Trophoblast cell (in vitro differentiated cells and primary cell): ENCODE measurements at regions not wholly inside any gene's neighbourhood (a gene's known extent, or its start where the extent isn't known, plus 50 kb on each side); places are given as distances from the start of the nearest gene placed in this dataset.

Source experiments
- DNase-seq, 2 donors: peaks; one replicate each; pipeline ENCODE4 v3.0.0-alpha.2; 2016
- H2AFZ ChIP-seq: 2 replicates; pipeline ENCODE4 v1.6.1; 2013; ENCODE audit warnings: low read length, moderate library complexity, mild to moderate bottlenecking; ENCODE audit not compliant: insufficient read depth, poor library complexity
- H2AK5ac ChIP-seq: 2 replicates; pipeline ENCODE4 v1.6.1; 2013; ENCODE audit warnings: mild to moderate bottlenecking, low read length
- H2BK120ac ChIP-seq: 2 replicates; pipeline ENCODE4 v1.6.1; 2013; ENCODE audit warnings: low read length, mild to moderate bottlenecking, moderate library complexity; ENCODE audit not compliant: insufficient read depth, poor library complexity
- H2BK12ac ChIP-seq: 2 replicates; pipeline ENCODE4 v1.6.1; 2013; ENCODE audit warnings: mild to moderate bottlenecking, low read length, moderate library complexity
- H2BK5ac ChIP-seq: 2 replicates; pipeline ENCODE4 v1.6.1; 2013; ENCODE audit warnings: low read length, low read depth, moderate library complexity, mild to moderate bottlenecking; ENCODE audit not compliant: poor library complexity
- H3K14ac ChIP-seq: 2 replicates; pipeline ENCODE4 v1.6.1; 2013; ENCODE audit warnings: mild to moderate bottlenecking, low read length
- H3K18ac ChIP-seq: 2 replicates; pipeline ENCODE4 v1.6.1; 2013; ENCODE audit warnings: mild to moderate bottlenecking, low read length
- H3K23ac ChIP-seq: 2 replicates; pipeline ENCODE4 v1.6.1; 2013; ENCODE audit warnings: low read length
- H3K27ac ChIP-seq: 2 replicates; pipeline ENCODE4 v1.5.1; 2013; ENCODE audit warnings: low read depth, mild to moderate bottlenecking, inconsistent platforms, low read length, moderate library complexity
- H3K27me3 ChIP-seq: 2 replicates; pipeline ENCODE4 v1.6.1; 2013; ENCODE audit warnings: inconsistent platforms, mild to moderate bottlenecking, low read length, moderate library complexity; ENCODE audit not compliant: insufficient read depth
- H3K36me3 ChIP-seq, 2 experiments: 1 replicate in 1 of 2; 2 replicates in 1 of 2; pipeline ENCODE4 v1.6.1; 2013; ENCODE audit warnings: low read length in 2 of 2, mild to moderate bottlenecking in 2 of 2, moderate library complexity in 1 of 2; ENCODE audit not compliant: insufficient read depth in 2 of 2, control insufficient read depth in 1 of 2
- H3K4ac ChIP-seq: 2 replicates; pipeline ENCODE4 v1.6.1; 2013; ENCODE audit warnings: low read depth, mild to moderate bottlenecking, low read length, moderate library complexity
- H3K4me1 ChIP-seq, 2 experiments: 1 replicate in 1 of 2; 2 replicates in 1 of 2; pipeline ENCODE4 v1.6.1; 2013; ENCODE audit warnings: low read length in 2 of 2, mild to moderate bottlenecking in 2 of 2, moderate library complexity in 1 of 2; ENCODE audit not compliant: insufficient read depth in 2 of 2, control insufficient read depth in 1 of 2
- H3K4me2 ChIP-seq: 2 replicates; pipeline ENCODE4 v1.6.1; 2013; ENCODE audit warnings: inconsistent platforms, mild to moderate bottlenecking, low read length, moderate library complexity
- H3K4me3 ChIP-seq: 2 replicates; pipeline ENCODE4 v1.5.1; 2013; ENCODE audit warnings: mild to moderate bottlenecking, low read depth, low read length, inconsistent platforms
- H3K79me1 ChIP-seq: one replicate; pipeline ENCODE4 v1.6.1; 2013; ENCODE audit warnings: low read length
- H3K79me2 ChIP-seq: 2 replicates; pipeline ENCODE4 v1.6.1; 2013; ENCODE audit warnings: low read length, mild to moderate bottlenecking; ENCODE audit not compliant: control insufficient read depth, insufficient read depth, poor library complexity
- H3K9ac ChIP-seq: 2 replicates; pipeline ENCODE4 v1.6.1; 2013; ENCODE audit warnings: mild to moderate bottlenecking, low read length
- H3K9me3 ChIP-seq: 2 replicates; pipeline ENCODE4 v1.6.1; 2013; ENCODE audit warnings: low read depth, mild to moderate bottlenecking, control low read depth, inconsistent platforms, low read length; ENCODE audit not compliant: insufficient read depth
- H4K12ac ChIP-seq: 2 replicates; pipeline ENCODE4 v1.6.1; 2013; ENCODE audit warnings: low read depth, mild to moderate bottlenecking, low read length, moderate library complexity
- H4K8ac ChIP-seq: 2 replicates; pipeline ENCODE4 v1.6.1; 2013; ENCODE audit warnings: low read depth, mild to moderate bottlenecking, low read length, moderate library complexity
- H4K91ac ChIP-seq: one replicate; pipeline ENCODE4 v1.6.1; 2013; ENCODE audit warnings: low read depth, mild to moderate bottlenecking, low read length, moderate library complexity
- WGBS: extraction: QIAGEN DNeasy Blood & Tissue Kit; methylation state at CpG from one replicate; pipeline ENCODE4 v1.1.7; 2013; ENCODE audit warnings: missing lambda C conversion rate; ENCODE audit not compliant: insufficient read length, insufficient coverage; ENCODE audit errors: extremely low coverage; 5-methylcytosine and 5-hydroxymethylcytosine counted together

DNA sequence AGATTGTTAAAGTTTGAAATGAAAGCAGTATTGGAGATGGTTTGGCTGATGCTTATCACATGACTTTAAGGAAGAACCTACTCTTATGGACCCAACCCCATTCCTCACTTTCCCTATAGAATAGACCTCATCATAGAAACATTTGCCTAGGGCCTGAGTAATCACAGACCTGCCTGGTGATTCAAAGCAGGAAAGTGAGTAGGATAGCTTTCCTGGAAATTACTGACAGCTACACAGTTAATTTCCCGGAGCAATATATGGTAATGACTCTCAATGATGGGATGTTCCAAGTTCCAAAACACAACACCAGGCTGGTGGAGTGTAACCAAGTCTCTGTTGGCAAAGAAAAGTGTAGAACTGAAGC lies 233.8 kb downstream of the SIM1 start:
- no peak overlapping the region for H2BK5ac ChIP-seq
- H3K36me3 ChIP-seq: no peaks in the 10 kb centered on the region
- no peaks in the 10 kb centered on the region for H3K9me3 ChIP-seq
- no peak overlapping the region for H3K9ac ChIP-seq
- H2BK12ac ChIP-seq: no peak overlapping the region
- H3K4me2 ChIP-seq: peak overlapping the region; percentile 34
- peak; percentile 13 to 58 for DNase-seq
- H3K14ac ChIP-seq: no peak overlapping the region
- H2BK120ac ChIP-seq: no peak overlapping the region
- peaks cover 0 to 4% of the 10 kb centered on the region in 2 experiments for H3K4me1 ChIP-seq
- H3K79me1 ChIP-seq: peaks cover 4% of the 10 kb centered on the region
- no peaks in the 10 kb centered on the region for H3K27me3 ChIP-seq
- no peak overlapping the region for H3K18ac ChIP-seq
- no peak overlapping the region for H3K4me3 ChIP-seq
- H4K91ac ChIP-seq: no peak overlapping the region
- H4K8ac ChIP-seq: no peak overlapping the region
- no peak overlapping the region for H2AFZ ChIP-seq
- no CpG with 5 or more reads among the region's 1 CpG for WGBS
- H3K23ac ChIP-seq: no peak overlapping the region
- no peak overlapping the region for H3K4ac ChIP-seq
- H2AK5ac ChIP-seq: no peak overlapping the region
- H3K79me2 ChIP-seq: no peaks in the 10 kb centered on the region
- H3K27ac ChIP-seq: peak overlapping the region; percentile 71
- H4K12ac ChIP-seq: no peak overlapping the region

DNA sequence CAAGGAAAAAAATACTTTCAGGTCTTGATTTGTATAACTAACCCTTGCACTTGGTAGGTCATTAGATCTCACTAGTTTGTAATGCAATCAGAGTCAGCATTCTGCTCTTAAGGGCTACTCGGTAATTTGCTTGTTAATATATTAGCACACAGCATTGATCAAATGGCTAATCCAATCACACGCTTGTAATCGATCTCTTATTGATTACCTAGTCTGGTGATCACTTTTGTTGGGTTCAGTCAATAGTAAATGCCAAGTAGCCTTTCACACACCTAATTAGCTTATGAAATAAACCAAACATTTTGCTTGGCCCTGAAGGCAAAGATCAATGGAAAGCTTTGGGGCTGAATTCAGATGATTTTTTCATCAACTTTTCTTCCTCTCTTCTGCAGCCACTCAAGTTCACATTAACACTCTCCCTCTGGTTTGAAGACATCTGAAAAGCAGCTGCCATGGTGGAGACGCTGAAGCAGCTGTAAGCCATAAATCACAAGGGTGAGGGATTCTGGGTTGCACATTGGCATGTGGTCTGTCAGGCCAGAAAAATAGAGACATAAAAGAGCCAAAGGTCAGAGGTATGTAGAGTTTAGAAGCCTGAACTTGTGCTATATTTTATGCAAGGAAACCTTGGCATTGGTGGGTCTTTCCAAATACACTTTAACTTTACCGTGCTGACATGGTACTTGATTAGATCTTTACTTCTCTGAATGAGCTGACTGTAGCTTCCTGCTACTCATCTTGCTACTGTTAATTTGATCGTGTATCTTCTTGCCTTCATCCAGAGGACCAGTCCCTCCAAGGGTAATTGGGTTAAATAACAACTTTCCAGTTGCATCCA lies 234.4 kb downstream of the SIM1 start:
- no peak for DNase-seq
- Histone ChIP-seq H4K8ac (no peak overlapping the region), H3K79me1 (peaks cover 4% of the 10 kb centered on the region), H3K9me3 (no peaks in the 10 kb centered on the region), H3K23ac (no peak overlapping the region), H3K18ac (no peak overlapping the region), H4K91ac (no peak overlapping the region), H3K4me3 (no peak overlapping the region), H3K36me3 (no peaks in the 10 kb centered on the region), H2AFZ (no peak overlapping the region), H2BK12ac (no peak overlapping the region), H2BK120ac (no peak overlapping the region), H4K12ac (no peak overlapping the region), H2BK5ac (no peak overlapping the region), H2AK5ac (no peak overlapping the region), H3K14ac (no peak overlapping the region), H3K27ac (peak overlapping the region; percentile 71), H3K4me2 (peak overlapping the region; percentile 34), H3K79me2 (no peaks in the 10 kb centered on the region), H3K27me3 (no peaks in the 10 kb centered on the region), H3K4me1 (peaks cover 0 to 4% of the 10 kb centered on the region in 2 experiments), H3K4ac (no peak overlapping the region), H3K9ac (no peak overlapping the region)
- WGBS: no CpG with 5 or more reads among the region's 6 CpGs

DNA sequence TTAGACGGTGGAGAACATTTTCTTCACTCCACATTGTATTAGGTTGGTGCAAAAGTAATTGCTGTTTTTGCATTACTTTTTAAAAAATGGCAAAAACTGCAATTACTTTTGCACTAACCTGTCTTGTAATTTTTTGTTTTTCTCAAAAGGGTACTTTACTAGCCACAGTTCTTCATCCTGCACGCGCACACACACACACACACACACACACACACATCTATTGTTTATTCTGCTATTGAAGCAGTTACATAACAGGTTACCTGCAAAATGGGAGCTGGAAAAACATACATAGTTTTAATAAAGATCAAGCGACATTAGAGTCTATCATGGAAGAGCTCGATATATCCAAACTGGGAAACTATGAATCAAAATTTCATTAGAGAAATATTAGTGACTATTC lies 235.2 kb downstream of the SIM1 start:
- no peak overlapping the region for H3K4ac ChIP-seq
- H4K91ac ChIP-seq: no peak overlapping the region
- H3K27ac ChIP-seq: peak overlapping the region; percentile 62
- H2BK5ac ChIP-seq: no peak overlapping the region
- H3K9me3 ChIP-seq: no peaks in the 10 kb centered on the region
- no peak for DNase-seq
- no peak overlapping the region for H3K4me3 ChIP-seq
- no peak overlapping the region for H2AK5ac ChIP-seq
- H3K27me3 ChIP-seq: no peaks in the 10 kb centered on the region
- H3K79me1 ChIP-seq: peaks cover 4% of the 10 kb centered on the region
- peak overlapping the region; percentile 56 for H3K4me2 ChIP-seq
- no peak overlapping the region for H4K12ac ChIP-seq
- no peak overlapping the region for H2BK120ac ChIP-seq
- H3K9ac ChIP-seq: no peak overlapping the region
- no peak overlapping the region for H3K14ac ChIP-seq
- no peak overlapping the region for H2AFZ ChIP-seq
- no peak overlapping the region for H3K23ac ChIP-seq
- WGBS: no CpG with 5 or more reads among the region's 5 CpGs
- peaks cover 0 to 4% of the 10 kb centered on the region in 2 experiments for H3K4me1 ChIP-seq
- no peak overlapping the region for H4K8ac ChIP-seq
- H2BK12ac ChIP-seq: no peak overlapping the region
- no peaks in the 10 kb centered on the region for H3K36me3 ChIP-seq
- no peak overlapping the region for H3K18ac ChIP-seq
- H3K79me2 ChIP-seq: no peaks in the 10 kb centered on the region

DNA sequence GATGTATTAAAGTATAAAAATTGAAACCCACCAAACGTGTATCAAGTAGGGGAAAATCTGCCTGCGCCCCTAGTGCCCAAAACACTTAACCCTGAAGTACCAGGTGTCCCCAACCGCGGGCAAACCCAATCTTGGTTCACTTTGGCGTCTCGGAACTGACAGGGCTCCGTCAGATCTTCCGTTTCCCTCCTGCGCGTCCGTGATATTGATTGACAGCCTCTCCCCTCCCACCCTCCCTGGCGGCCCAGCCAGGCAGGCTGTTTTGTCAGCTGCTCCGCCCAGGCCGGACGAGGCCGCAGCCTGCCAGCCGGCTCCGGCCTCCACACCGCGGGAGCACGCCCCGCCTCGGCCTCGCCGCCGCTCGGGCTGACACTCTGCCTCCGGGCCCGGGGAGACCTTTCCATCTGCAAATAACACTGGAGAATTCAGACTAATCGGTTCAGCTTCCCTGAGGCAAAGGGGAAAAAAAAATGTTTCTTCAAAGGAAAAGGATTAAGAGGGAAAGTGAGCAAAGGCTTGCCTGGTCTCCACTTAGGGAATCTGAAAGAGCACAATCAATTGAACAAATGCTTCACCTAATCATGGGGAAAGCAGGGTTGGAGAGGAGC lies 234.9 kb upstream of the MCHR2 start:
- H3K36me3 ChIP-seq: no peaks in the 10 kb centered on the region
- no CpG with 5 or more reads among the region's 30 CpGs for WGBS
- no peaks in the 10 kb centered on the region for H3K79me2 ChIP-seq
- H4K12ac ChIP-seq: no peak overlapping the region
- H3K27me3 ChIP-seq: no peaks in the 10 kb centered on the region
- peak overlapping the region; percentile 72 for H3K4me2 ChIP-seq
- H2BK12ac ChIP-seq: no peak overlapping the region
- H3K27ac ChIP-seq: peak overlapping the region; percentile 62
- no peak overlapping the region for H3K23ac ChIP-seq
- peak overlapping the region; percentile 68 for H2BK120ac ChIP-seq
- H2BK5ac ChIP-seq: no peak overlapping the region
- H2AK5ac ChIP-seq: no peak overlapping the region
- peak; percentile 70 to 74 for DNase-seq
- H2AFZ ChIP-seq: peak overlapping the region; percentile 95
- no peak overlapping the region for H3K4ac ChIP-seq
- peak overlapping the region; percentile 84 for H4K91ac ChIP-seq
- no peak overlapping the region for H3K9ac ChIP-seq
- peaks cover 4% of the 10 kb centered on the region for H3K79me1 ChIP-seq
- H4K8ac ChIP-seq: peak overlapping the region; percentile 57
- peaks cover 0 to 4% of the 10 kb centered on the region in 2 experiments for H3K4me1 ChIP-seq
- no peak overlapping the region for H3K4me3 ChIP-seq
- H3K18ac ChIP-seq: no peak overlapping the region
- no peaks in the 10 kb centered on the region for H3K9me3 ChIP-seq
- H3K14ac ChIP-seq: no peak overlapping the region
